ENCODE measurements at regions not wholly inside any gene's neighbourhood (a gene's known extent, or its start where the extent isn't known, plus 50 kb on each side); places are given as distances from the start of the nearest gene placed in this dataset.

DNA sequence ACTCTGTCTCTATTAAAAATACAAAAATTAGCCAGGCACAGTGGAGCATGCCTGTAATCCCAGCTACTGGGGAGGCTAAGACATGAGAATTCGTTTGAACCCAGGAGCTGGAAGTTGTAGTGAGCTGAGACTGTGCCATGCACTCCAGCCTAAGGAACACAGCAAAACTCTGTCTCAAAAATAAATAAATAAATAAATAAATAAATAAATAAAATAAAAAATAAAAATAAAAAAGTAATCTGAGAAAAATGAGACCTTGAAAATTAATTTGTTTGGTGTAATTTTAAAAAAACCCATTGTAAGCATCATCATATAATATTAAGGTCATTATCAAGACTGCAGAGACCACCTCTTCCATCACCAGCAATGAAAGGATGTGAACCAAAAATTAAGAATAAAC lies 997.1 kb downstream of the CDH18 start:
- H3K4me1 ChIP-seq = no peaks in the 10 kb centered on the region
- no peak overlapping the region for H3K27ac ChIP-seq
- no peak for TF ChIP-seq CTCF (IDR thresholded peaks at IDR 0.05)
- H3K4me3 ChIP-seq = no peak overlapping the region
- DNase-seq (ENCODE audit: low spot score in 2 of 2) = no peak
- H3K36me3 ChIP-seq = no peaks in the 10 kb centered on the region
- H3K27me3 ChIP-seq = no peaks in the 10 kb centered on the region
- intact Hi-C loops (cut with DNase I) = no loop called here
- H3K9me3 ChIP-seq = no peaks in the 10 kb centered on the region

- Histone ChIP-seq H3K27me3 (no peaks in the 10 kb centered on the region), H3K4me3 (no peak overlapping the region), H3K27ac (no peak overlapping the region), H3K36me3 (no peaks in the 10 kb centered on the region), H3K9me3 (no peaks in the 10 kb centered on the region), H3K4me1 (no peaks in the 10 kb centered on the region)
- DNase-seq (ENCODE audit: low spot score in 2 of 2) = no peak
- intact Hi-C loops (cut with DNase I) = no loop called here
- TF ChIP-seq CTCF (IDR thresholded peaks at IDR 0.05) = no peak
Measured at GRCh38 chr5:18992264-18992663, 995.7 kb downstream of the CDH18 start.

GRCh38 chr5:18999478-18999877 lies 988.5 kb downstream of the CDH18 start:
- H3K27ac ChIP-seq = no peak overlapping the region
- no peak for TF ChIP-seq CTCF (IDR thresholded peaks at IDR 0.05)
- H3K9me3 ChIP-seq = no peaks in the 10 kb centered on the region
- no peaks in the 10 kb centered on the region for H3K27me3 ChIP-seq
- intact Hi-C loops (cut with DNase I) = no loop called here
- H3K36me3 ChIP-seq = no peaks in the 10 kb centered on the region
- H3K4me1 ChIP-seq = no peaks in the 10 kb centered on the region
- H3K4me3 ChIP-seq = no peak overlapping the region
- no peak for DNase-seq (ENCODE audit: low spot score in 2 of 2)

DNA sequence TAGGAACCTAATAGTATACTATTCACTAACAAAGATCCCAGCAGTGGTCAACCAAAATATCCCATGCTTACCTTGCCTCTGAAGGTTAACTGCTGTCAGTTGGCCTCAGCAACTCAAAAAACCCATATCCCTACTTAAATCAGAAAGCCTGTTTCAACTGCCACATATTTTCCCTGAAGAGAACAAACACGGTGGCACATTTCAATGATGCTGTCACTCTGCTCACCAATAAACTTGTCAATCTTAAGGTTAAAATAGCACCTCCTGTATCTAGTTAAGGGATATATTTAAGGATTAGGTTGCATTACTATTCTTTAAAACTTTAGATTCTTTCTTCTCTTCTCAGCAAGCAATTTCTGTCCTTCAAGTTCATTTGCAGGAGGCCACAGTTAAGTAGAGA lies 986.9 kb downstream of the CDH18 start:
- intact Hi-C loops (cut with DNase I) = no loop called here

DNA sequence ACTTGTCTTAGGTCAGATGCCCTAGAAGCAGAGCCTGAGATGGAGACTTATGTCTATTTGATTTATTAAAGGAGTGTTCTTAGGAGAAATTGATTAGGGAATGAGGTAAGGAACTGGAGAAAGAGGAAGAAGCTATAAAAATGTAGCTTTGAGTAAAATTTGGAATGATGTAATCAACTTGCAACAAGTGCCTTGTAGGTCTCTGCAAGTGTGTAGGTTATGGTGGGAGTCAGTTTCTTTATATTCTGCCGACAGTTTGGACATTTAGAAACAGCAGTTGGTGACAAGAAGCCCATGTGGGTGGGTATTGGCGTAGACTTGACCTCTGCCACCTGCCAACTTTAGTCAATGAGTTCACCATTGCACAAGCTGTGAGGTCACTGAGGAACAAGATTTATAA lies 986.5 kb downstream of the CDH18 start:
- intact Hi-C loops (cut with DNase I) = no loop called here
- Histone ChIP-seq H3K9me3 (no peaks in the 10 kb centered on the region), H3K27me3 (no peaks in the 10 kb centered on the region), H3K27ac (no peak overlapping the region), H3K4me1 (no peaks in the 10 kb centered on the region), H3K4me3 (no peak overlapping the region), H3K36me3 (no peaks in the 10 kb centered on the region)
- no peak for DNase-seq (ENCODE audit: low spot score in 2 of 2)
- TF ChIP-seq CTCF (IDR thresholded peaks at IDR 0.05) = no peak

More for the DNA sequence above, 986.9 kb downstream of the CDH18 start:
- H3K27me3 ChIP-seq = no peaks in the 10 kb centered on the region
- no peak for TF ChIP-seq CTCF (IDR thresholded peaks at IDR 0.05)
- H3K4me3 ChIP-seq = no peak overlapping the region
- H3K27ac ChIP-seq = no peak overlapping the region
- no peaks in the 10 kb centered on the region for H3K36me3 ChIP-seq
- H3K4me1 ChIP-seq = no peaks in the 10 kb centered on the region
- DNase-seq (ENCODE audit: low spot score in 2 of 2) = no peak
- H3K9me3 ChIP-seq = no peaks in the 10 kb centered on the region

- intact Hi-C loops (cut with DNase I) = no loop called here
- no peaks in the 10 kb centered on the region for H3K4me1 ChIP-seq
- no peak overlapping the region for H3K4me3 ChIP-seq
- H3K36me3 ChIP-seq = no peaks in the 10 kb centered on the region
- no peak for DNase-seq (ENCODE audit: low spot score in 2 of 2)
- H3K9me3 ChIP-seq = no peaks in the 10 kb centered on the region
- no peak for TF ChIP-seq CTCF (IDR thresholded peaks at IDR 0.05)
- H3K27ac ChIP-seq = no peak overlapping the region
- H3K27me3 ChIP-seq = no peaks in the 10 kb centered on the region
Measured at GRCh38 chr5:19002111-19002510, 985.9 kb downstream of the CDH18 start.
